ENCODE measurements at regions not wholly inside any gene's neighbourhood (a gene's known extent, or its start where the extent isn't known, plus 50 kb on each side); places are given as distances from the start of the nearest gene placed in this dataset.

- H2BK120ac ChIP-seq (ENCODE audit: low read depth, low read length), result no peak overlapping the region
- H3K4me1 ChIP-seq (ENCODE audit: control insufficient read depth, insufficient read depth, low read length), result peaks cover 3% of the 10 kb centered on the region; the same call in 1 of the 2 replicates
- H3K18ac ChIP-seq (ENCODE audit: low read depth, low read length), result no peak overlapping the region; the same call in 1 of the 2 replicates
- dilution Hi-C loops (cut with HindIII; ENCODE audit: low sequenced_read_pairs, unreplicated experiment), result no loop called here
- BruUV-seq (replicated peaks), result no TSS peak
- ATAC-seq (ENCODE audit: low read depth), result peak; percentile 49
- in situ Hi-C loops (cut with MboI; ENCODE audit: low sequenced_read_pairs), result no loop called here
- no peak for TF ChIP-seq NFE2L2 (IDR thresholded peaks at IDR 0.05; ENCODE audit: low read depth, low read length)
- peak; percentile 63; the same call in 1 of the 2 replicates for TF ChIP-seq CEBPB (IDR thresholded peaks at IDR 0.05; ENCODE audit: low read depth, low read length)
- 0 out of 2 replicates have a peak, but pooled peaks cover 2% of the 10 kb centered on the region for H3K9me3 ChIP-seq (ENCODE audit: control insufficient read depth, insufficient read depth, low read length)
- no peak overlapping the region for H2BK5ac ChIP-seq (ENCODE audit: low read depth, low read length, poor library complexity, severe bottlenecking)
- ChIA-PET POLR2A (ENCODE audit: unreplicated experiment) (no interaction called here), CTCF (no interaction called here)
- no peaks in the 10 kb centered on the region for H4K20me1 ChIP-seq (ENCODE audit: insufficient read depth, low read length)
- no peak overlapping the region for H3K9ac ChIP-seq (ENCODE audit: low read depth, low read length)
- no peak overlapping the region for H2AFZ ChIP-seq (replicated peaks; ENCODE audit: low read length, poor library complexity)
- no peak overlapping the region for H4K5ac ChIP-seq (ENCODE audit: low read depth, low read length)
- H3K4me2 ChIP-seq (ENCODE audit: low read depth, low read length), result peak overlapping the region; percentile 40; the same call in 1 of the 2 replicates
- intact Hi-C loops (cut with micrococcal nuclease), result no loop called here
- no peak overlapping the region for H3K27ac ChIP-seq (ENCODE audit: insufficient read depth, low read length)
- H4K91ac ChIP-seq (ENCODE audit: insufficient read depth, low read depth, low read length), result no peak overlapping the region; the same call in 1 of the 2 replicates
- H3K14ac ChIP-seq (replicated peaks; ENCODE audit: low read depth, low read length), result no peak overlapping the region
- no peak overlapping the region for H2BK20ac ChIP-seq (ENCODE audit: low read depth, low read length)
- H2AK9ac ChIP-seq (replicated peaks; ENCODE audit: low read depth, low read length, poor library complexity), result no peak overlapping the region
- H3K79me1 ChIP-seq (ENCODE audit: low read depth in 1 of 2, low read length in 2 of 2), result no peaks in the 10 kb centered on the region
- no peak overlapping the region for H3K4ac ChIP-seq (ENCODE audit: low read depth, low read length)
- DNase-seq, result peak; percentile 74
- H3K23ac ChIP-seq (ENCODE audit: low read depth, low read length), result no peak overlapping the region
- H3K4me3 ChIP-seq (ENCODE audit: insufficient read depth, low read depth, low read length), result no peak overlapping the region
- no CpG with 5 or more reads among the region's 5 CpGs for WGBS, 2 experiments (ENCODE audit: extremely low coverage in 2 of 2, insufficient read length in 1 of 2)
- H2AK5ac ChIP-seq (ENCODE audit: low read depth, low read length), result no peak overlapping the region
- H4K8ac ChIP-seq (ENCODE audit: low read depth in 2 of 2, low read length in 2 of 2), result no peak overlapping the region
- H3K56ac ChIP-seq (ENCODE audit: extremely low read depth, insufficient read depth, low read length), result no peak overlapping the region
- no peaks in the 10 kb centered on the region for H3K36me3 ChIP-seq (ENCODE audit: control insufficient read depth, insufficient read depth, low read length)
- no peaks in the 10 kb centered on the region for H3K27me3 ChIP-seq (ENCODE audit: control insufficient read depth, insufficient read depth, low read length)
- no peaks in the 10 kb centered on the region for H3K9me1 ChIP-seq (ENCODE audit: insufficient read depth, low read length)
- H2BK15ac ChIP-seq (ENCODE audit: low read depth, low read length), result no peak overlapping the region
Observed at GRCh38 chr2:21966139-21966538, 842.4 kb downstream of the TDRD15 start.

Measured in IMR-90 (cell line).